T-helper 2 cell (primary cell): ENCODE measurements at regions not wholly inside any gene's neighbourhood (a gene's known extent, or its start where the extent isn't known, plus 50 kb on each side); places are given as distances from the start of the nearest gene placed in this dataset.
"Not testable (repeated sequence)": the region's sequence is repeated elsewhere in the genome, so short reads cannot be mapped to it uniquely, and the experiment has no call there.

Experiments
- DNase-seq, 5 experiments: peaks; one replicate each; pipeline versions ENCODE4 v3.0.0 to v3.0.0-alpha.2; 2012 to 2022

DNA sequence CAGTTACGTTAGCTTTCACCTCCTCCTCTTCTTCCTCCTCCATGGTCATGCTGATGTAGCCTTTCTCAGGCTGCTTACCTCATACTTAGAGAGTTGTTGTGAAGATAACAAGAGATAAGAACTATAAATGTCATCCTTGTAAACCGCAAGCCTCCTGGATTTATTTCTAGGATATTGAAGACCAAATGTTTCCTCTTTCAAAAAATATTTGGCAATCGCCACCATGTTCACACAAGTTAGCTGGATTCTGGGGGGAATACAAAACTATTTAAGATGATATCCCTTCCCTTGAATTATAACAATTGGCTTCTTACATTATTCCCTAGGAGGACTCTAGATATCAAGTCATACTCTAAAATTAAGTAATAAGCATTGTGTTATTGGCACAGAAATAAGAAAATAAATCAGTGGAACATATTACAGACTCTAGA lies 99.8 kb upstream of the PLEKHG1 start:
- DNase-seq: no peak

DNA sequence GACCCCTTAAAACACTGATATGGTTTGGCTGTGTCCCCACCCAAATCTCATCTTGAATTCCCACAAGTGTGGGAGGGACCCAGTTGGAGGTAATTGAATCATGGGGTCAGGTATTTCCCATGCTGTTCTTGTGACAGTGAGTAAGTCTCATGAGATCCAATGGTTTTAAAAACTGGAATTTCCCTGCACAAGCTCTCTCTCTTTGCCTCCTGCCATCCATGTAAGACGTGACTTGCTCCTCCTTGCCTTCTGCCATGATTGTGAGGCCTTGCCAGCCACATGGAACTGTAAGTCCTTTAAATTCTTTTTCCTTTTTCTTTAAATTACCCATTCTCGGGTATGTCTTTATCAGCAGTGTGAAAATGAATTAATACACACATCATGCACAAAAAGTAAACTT lies 99.1 kb upstream of the PLEKHG1 start:
- DNase-seq: not testable (repeated sequence)

DNA sequence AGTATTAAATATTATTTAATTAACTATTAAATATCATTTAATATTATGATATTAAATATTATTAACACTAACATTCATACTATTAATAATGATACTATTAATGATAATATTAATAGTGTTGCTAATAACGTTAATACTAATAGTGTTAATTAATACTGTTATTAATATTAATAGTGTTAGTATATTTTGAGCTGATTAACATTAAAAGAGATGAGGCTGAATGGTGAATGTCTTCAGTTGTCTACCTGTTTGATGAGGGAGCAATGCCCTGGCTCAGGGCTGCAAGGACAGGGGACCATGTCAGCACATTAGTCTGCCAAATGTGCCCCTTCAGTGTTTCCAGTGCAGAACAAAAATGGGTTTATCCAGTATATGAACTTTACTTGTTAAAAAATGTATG lies 96.6 kb upstream of the PLEKHG1 start:
- no peak for DNase-seq

DNA sequence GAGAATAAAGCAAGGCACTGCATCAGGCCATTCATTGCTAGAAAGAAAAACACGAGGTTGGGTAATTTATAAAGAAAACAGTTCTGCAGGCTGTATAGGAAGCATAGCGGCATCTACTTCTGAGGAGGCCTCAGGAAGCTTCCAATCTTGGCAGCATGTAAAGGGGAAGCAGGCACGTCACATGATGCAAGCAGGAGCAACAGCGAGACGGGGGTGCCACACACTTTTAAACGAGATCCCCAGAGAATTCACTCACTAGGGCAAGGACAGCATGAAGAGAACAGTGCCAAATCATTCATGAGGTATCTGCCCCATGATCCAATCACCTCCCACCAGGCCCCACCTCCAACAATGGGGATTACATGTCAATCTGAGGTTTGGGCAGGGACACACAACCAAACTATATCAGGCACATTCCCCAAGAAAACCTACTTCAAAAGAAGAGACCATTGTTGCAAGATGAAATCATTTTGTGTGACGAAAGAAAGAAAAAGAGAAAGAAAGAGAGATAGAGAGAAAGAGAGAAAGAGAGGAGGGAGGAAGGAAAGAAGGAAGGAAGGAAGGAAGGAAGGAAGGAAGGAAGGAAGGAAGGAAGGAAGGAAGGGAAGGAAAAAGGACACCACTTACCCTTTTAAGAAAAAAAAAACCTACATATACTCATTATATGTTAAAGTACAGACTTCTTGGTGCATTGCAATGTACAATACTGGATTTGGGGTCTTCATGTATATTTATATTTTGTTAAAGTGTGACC lies 95.9 kb upstream of the PLEKHG1 start:
- DNase-seq: no peak

DNA sequence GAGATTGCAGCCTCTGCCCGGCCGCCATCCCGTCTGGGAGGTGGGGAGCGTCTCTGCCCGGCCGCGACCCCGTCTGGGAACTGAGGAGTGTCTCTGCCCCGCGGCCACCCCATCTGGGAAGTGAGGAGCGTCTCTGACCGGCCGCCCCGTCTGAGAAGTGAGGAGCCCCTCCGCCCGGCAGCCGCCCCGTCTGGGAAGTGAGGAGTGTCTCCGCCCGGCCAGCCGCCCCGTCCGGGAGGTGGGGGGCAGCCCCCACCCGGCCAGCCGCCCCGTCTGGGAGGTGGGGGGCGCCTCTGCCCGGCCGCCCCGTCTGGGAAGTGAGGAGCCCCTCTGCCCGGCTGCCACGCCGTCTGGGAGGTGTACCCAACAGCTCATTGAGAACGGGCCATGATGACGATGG lies 92.3 kb upstream of the PLEKHG1 start:
- DNase-seq: not testable (repeated sequence)

DNA sequence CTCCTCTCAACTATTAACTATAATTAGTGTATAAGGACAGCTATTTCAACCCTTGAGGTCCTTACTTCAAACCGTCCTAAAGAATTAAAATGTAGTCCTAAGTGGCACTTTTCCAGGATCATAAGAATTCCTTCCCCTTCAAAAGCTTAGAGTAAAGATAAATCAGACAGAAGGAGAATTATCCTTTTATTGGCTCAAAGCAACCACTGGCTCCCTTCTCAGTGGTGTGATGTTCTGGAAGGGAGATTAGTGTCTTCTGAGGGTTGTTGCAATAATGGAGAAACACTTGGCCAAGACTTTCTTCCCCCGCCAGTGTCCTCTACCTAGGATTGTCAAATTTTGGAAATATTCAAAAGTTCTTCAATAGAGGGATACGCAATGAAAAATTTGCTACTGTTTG lies 89.1 kb upstream of the PLEKHG1 start:
- DNase-seq: no peak

DNA sequence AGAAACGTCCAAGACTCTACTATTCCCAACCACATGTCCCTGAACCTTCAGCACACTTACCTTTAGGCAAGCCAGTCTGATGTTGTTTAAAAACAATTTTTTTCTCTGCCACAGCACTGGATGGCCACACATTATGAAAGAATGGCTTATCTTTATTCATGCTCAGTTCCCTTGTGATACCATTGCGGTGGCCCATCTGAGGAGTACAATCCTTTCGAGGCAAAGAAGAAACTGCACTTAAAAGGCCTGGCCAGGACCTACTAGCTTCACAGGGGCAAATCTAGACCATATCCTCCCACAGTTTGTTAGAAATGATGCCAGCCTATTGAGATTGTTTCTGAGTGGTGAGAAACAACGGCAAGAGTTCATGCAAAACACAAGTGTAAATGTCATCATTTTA lies 88.4 kb upstream of the PLEKHG1 start:
- no peak for DNase-seq

DNA sequence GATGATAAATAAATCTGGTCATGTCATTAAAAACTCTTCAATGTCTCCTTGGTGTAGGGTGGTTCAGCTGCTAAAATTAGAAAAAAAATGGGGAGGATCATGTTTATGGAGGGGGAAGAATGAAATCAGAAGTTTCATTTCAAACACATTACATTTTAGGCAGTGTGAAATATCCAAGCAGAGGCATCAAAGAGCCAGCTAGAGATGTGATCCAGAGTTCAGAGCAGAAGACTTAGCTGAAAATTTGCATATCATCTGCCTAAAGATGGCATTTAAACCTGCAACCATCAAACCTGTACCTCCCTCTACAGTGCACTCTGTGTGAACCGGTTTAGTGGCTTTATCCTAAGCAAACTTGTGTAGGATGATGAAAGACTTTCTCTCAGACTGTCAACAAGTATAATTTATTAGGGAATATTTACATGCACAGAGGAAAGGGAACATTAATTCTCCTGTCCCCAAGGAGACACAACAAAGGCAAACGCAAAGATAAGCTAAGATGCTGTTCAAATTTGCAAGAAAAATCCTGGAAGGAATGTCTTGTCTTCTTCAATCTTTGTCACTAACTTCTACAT lies 84.8 kb upstream of the PLEKHG1 start:
- DNase-seq: no peak

DNA sequence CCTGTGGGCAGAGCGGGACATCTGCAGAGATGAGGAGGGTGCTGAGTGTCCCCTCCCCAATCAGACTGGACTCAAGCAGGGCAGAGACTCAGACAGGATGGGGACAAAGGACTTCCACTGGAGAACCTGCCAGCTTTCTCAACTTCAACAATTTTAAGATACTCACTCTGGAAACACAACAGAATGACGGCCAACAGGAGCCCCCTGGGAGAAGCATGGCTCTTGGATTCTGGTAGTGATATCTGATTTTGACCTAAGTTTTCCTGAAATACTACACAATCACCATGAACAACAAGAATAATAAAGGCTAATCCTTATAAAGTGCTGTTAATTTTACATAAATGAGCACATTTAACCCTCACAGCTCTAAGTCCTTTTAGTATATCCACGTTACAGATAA lies 83.5 kb upstream of the PLEKHG1 start:
- no peak for DNase-seq

DNA sequence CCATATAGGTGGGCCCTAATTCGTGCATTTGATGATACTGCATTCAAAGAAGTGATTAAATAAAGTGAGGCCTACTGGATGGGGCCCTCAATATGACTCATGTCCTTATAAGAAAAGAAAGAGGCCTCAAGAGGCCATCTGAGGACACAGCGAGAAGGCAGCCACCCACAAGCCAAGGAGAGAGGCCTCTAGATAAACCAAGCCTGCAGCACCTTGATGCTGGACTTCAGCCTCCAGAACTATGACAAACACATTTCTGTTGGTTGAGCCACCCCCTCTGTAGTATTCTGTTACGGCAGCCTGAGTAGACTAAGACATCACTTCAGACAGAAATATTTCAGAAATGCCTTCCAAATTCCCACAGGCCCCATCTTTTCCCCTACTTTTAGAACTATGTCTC lies 82.5 kb upstream of the PLEKHG1 start:
- no peak for DNase-seq

DNA sequence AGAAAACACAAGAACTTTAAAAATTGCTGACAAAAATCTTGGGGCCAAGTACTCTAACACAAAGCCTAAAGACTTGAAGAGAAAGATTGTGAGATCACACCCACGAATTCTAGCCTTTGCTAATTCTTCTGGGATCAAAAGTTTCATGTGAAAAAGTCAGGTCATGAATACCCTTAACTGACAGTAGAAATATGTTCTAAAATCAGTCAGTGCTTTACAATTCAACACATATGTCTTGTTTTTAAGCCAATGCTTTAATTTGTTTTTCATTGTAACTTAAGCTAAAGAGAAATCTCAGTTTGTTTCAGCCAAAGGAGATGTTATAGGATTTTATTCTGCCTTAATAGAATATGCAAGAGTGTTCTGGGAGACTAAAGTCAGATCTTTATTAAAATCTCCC lies 78.2 kb upstream of the PLEKHG1 start:
- DNase-seq: no peak

DNA sequence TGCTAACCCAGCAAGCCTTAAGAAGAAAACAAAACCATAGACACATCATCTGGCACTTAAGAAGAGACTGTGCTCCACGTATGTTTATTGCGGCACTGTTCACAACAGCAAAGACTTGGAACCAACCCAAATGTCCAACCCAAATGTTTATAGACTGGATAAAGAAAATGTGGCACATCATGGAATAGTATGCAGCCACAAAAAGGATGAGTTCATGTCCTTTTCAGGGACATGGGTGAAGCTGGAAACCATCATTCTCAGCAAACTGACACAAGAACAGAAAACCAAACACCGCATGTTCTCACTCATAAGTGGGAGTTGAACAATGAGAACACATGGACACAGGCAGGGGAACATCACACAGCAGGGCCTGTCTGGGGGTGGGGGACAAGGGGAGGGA lies 76.5 kb upstream of the PLEKHG1 start:
- not testable (repeated sequence) for DNase-seq

DNA sequence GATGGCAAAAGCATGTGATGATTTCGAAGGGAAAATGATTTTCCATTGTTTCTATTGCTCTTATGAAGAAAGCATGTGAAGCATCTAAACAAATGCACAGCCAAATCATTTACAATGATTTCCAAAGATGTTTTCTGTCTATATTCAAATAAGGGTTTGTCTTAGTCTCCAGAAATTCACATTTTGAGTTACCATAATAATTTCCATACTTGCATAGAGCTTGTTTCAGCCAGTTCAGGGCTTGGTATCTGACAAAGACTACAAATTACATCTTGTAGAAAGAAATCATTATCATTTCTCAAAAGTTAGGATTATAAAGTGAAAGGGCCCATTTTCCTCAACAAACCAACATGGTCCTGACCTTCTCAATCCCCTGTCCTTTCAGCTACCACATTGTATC lies 74.4 kb upstream of the PLEKHG1 start:
- no peak for DNase-seq

DNA sequence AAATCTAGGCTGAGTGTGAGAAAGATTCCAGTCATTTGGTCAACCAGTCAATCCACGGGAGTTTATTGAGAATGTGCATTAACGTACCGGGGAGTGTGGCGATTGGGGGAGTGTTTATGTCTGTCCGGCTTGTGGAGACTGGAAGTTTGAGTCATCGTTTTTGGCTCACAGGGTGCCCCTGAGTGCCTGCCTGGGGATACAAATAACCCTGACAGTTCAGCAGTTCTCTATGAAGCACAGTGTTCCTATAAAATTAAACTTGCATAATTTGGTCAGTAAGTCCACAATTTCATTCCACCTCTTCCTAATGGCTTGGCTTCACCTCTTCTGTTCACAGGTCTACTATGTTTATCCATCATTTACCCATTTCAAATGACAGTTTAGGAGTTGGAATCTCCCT lies 72.6 kb upstream of the PLEKHG1 start:
- DNase-seq: no peak

DNA sequence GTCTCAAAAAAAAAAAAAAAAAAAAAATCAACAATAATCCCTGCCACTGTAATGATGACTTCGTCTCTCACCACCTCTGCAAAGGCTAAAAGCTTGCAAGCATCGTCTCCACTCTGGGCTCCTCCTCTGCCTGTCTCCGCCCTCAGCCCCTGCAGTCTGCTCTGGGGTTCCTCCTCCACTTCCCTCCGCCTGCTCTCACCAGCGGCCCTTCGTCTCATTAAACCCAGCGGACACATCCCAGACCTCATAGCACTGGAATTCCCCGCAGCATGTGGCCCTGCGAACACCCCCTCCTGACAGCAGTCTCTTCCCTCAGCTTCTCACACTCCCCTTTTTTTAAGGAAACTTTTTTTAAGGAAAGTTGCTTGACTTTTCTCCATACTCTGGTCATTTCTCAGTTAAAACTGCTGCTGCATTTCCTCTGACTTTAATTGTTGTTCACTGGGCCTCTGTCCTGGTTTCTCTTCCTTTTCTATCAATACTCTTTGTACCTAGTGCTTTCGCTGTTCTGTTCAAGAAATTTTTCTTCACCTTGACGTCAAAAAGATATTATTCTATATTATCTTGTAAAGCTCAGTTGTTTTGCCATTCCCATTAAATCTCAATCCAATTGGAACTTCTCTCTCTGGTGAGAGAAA lies 70.9 kb upstream of the PLEKHG1 start:
- no peak for DNase-seq

DNA sequence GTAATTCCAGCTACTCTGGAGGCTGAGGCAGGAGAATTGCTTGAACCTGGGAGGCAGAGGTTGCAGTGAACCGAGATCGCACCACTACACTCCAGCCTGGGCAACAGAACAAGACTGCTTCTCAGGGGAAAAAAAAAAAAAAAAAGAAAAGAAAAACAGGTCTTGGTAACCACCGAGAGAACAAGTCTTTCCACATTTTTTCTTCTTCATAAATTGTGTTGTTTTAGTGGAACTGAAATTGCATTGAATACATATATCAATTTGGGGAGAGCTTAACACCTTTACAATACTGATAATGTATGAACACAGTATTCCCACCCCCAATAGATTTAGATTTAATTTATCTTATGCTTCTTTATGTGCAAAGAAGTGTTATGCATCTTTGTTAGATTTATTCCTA lies 70.0 kb upstream of the PLEKHG1 start:
- DNase-seq: no peak

DNA sequence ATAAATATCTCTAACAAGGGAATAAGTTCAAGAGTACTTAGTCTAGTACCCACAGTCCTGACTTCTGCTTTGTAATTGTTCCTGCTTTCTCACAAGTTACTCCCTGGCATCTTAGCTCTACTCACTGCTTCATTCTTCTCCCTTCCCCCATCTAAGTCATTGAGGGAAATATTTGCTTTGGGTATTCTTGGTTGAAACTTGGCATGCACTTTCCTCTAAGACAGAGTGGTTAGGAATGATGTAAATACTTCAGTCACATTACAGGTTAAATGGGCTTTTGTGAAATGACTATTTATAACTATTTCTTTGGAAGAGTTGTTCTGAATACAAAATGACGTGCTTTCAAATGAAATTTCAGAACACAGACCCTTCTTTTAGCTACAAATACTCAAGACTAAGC lies 67.7 kb upstream of the PLEKHG1 start:
- DNase-seq: no peak

DNA sequence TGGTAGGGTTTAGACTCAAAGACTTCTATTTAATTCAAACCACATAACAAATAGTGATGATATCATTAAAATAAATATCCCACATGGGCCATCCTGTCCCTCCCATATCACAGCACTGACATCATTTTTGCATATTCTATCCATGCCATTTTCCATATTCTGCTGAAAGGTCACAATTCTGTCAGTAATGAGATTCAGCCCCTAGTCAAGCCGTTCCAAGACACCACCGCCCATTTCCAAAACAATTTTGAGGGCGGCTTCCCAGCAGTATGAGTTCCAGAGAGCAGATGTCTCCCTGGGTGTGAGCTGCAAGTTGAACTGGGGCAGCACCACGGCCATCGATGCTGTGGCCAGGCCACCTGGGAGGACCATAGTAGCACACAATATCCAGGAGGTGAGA lies 65.1 kb upstream of the PLEKHG1 start:
- DNase-seq: no peak

DNA sequence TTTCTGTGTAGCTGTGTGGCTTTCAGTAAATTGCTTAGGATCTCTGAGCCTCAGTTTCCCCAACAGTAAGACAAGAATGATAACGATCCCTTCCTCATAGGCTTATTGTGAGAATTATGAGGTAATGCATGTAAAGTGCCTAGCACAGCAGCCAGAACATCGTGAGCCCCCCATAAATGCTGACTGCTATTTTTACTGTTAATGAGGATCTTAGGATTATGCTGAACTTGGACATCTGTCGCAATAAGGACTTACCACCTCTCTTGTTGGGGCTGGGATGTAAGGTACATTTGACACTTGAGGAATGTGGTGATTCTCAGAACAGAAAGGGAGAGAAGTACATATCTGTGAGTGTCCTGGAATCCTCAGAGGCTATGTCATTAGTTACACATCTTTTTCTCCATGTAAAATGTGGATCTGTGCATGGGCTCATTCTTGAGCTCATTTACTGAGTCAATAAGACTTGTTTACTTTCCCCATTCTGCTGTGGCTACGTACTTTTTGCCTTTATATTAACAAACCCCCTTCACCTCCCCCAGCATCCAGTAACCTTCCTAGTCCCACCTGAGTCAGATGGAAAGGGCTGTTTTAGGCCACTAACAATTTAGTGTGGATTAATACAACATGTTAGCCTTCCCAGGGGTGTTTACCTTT lies 64.4 kb upstream of the PLEKHG1 start:
- no peak for DNase-seq

DNA sequence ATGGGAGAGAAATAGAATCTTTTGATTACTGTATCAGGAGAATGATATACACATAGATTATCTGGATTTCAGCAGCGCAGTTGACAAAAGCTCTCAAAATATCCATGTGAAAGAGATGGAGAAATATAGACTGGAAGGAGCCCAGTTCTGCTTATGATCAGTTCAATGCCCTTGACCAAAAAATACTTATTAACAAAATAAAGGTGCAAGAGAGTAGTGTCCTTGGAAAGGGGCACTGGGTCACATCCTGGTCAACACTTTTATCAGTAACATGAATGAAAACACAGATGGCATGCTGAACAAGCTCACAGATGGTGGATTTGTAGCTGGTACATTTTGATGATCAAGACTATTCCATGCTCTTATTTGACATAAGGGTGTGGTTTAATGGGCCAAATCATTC lies 63.9 kb upstream of the PLEKHG1 start:
- DNase-seq: no peak

DNA sequence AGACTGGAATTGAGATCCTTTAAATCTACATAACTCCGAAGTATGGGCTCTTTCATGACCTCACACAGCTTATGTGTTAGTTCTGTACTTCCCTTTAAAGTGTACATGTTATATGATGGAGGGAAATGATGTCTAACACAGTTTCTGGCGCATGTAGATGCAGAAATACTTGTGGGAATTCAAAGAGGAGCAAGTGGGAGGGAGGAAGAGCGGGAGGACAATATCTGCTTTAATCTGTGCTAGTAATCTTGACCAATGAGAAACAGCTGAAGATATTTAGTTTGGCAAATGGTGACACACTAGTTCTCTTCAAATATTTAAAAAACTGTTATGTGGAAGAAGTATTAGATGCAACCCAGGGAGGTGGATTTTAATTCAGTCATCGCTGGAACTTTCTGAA lies 62.9 kb upstream of the PLEKHG1 start:
- no peak for DNase-seq

DNA sequence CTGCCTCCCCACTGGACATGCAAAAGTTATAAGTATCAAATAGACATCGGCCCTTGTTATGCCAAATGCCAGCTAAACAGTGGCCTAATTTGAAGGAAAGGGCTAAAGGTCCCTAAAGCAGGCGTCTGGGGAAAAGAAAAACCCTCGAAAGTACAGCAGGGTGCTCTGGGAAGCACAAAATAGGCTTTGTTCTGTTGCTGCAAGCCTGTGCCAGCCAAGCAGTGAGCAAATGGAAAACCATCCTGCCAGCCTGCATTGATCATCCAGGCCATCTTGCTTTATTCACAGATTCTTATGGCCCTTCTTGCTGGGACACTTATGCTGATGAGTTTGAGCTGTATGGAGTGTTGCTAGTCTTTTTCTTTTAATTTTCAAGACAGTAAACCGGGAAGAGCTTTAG lies 62.2 kb upstream of the PLEKHG1 start:
- DNase-seq: no peak

DNA sequence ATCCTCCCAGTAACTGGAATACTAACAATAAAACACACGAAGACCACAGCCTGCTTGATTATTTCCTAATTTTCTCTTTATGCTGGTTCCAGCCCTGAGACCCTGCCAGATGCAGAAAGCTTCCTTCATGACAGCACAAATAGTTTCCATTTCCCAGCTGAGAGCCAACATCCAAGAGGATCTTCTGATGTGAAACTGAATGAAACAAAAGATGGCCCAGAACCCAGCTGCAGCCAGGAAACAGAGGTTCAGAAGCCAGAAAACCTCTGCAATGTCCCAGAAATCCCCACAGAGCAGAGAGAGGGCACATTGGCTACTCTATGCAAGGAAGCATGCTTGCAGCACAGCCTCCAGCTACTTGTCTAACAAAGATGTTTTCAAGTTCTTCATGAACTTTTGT lies 61.8 kb upstream of the PLEKHG1 start:
- DNase-seq: no peak

DNA sequence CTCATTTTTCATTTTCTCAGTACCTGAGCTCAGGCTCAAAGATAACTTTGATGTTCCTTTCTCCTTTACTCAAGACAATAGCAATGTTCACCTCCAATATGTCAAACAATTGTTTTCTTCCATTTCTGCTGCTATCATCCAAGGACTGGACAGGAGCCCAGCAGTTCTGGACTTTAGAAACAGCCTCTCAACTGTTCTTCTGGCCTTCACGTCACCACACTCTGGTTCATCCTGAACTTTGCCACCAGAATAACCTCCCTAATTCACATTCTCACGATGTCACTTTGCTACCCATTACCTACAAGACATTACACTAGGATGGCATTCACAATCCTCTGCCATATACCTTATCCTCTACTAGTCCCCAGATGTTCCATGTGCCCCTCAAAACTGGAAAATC lies 60.6 kb upstream of the PLEKHG1 start:
- no peak for DNase-seq
